ENCODE measurements at regions not wholly inside any gene's neighbourhood (a gene's known extent, or its start where the extent isn't known, plus 50 kb on each side); places are given as distances from the start of the nearest gene placed in this dataset.

- H3K4me3 ChIP-seq (ENCODE audit: low read length): peak overlapping the region; percentile 8
- no peak overlapping the region for H2AFZ ChIP-seq (ENCODE audit: low read depth, low read length)
- no peaks in the 10 kb centered on the region for H3K36me3 ChIP-seq (ENCODE audit: insufficient read depth, low read length)
- H3K79me2 ChIP-seq (replicated peaks; ENCODE audit: insufficient read depth, low read length): no peaks in the 10 kb centered on the region
- no peak overlapping the region for H3K9ac ChIP-seq (ENCODE audit: low read length)
- H3K9me3 ChIP-seq (ENCODE audit: low read length): no peaks in the 10 kb centered on the region
- H3K4me2 ChIP-seq (ENCODE audit: low read length): peak overlapping the region; percentile 49
- H3F3A ChIP-seq (ENCODE audit: insufficient read depth, low read length, poor library complexity, severe bottlenecking): no peaks in the 10 kb centered on the region
- no peak for TF ChIP-seq RAD21 (conservative IDR thresholded peaks at IDR 0.05)
- TF ChIP-seq EZH2 (IDR thresholded peaks at IDR 0.05; ENCODE audit: borderline replicate concordance, insufficient read depth, low read length, poor library complexity, severe bottlenecking): no peak
- TF ChIP-seq SMC3 (conservative IDR thresholded peaks at IDR 0.05; ENCODE audit: poor library complexity): no peak
- TF ChIP-seq MXI1 (conservative IDR thresholded peaks at IDR 0.05; ENCODE audit: poor library complexity, severe bottlenecking): no peak
- TF ChIP-seq POLR2AphosphoS5 (IDR thresholded peaks at IDR 0.05): no peak
- no peak for TF ChIP-seq REST (IDR thresholded peaks at IDR 0.05; ENCODE audit: borderline replicate concordance)
- TF ChIP-seq TAF1 (IDR thresholded peaks at IDR 0.05; ENCODE audit: low read depth): no peak
- no peaks in the 10 kb centered on the region for H4K20me1 ChIP-seq (ENCODE audit: insufficient read depth)
- no peaks in the 10 kb centered on the region for H3K9me2 ChIP-seq (ENCODE audit: insufficient read depth, low read length)
- H3K27me3 ChIP-seq (ENCODE audit: insufficient read depth, low read depth, low read length): no peaks in the 10 kb centered on the region
- no peak overlapping the region for H3K27ac ChIP-seq (ENCODE audit: low read length)
Observed at GRCh38 chr3:187518207-187518606, 150.0 kb downstream of the RTP4 start.

- Histone ChIP-seq H3K9me3 (ENCODE audit: low read length) (no peaks in the 10 kb centered on the region), H3K36me3 (ENCODE audit: insufficient read depth, low read length) (no peaks in the 10 kb centered on the region), H3K27me3 (ENCODE audit: insufficient read depth, low read depth, low read length) (no peaks in the 10 kb centered on the region), H3K79me2 (replicated peaks; ENCODE audit: insufficient read depth, low read length) (no peaks in the 10 kb centered on the region), H4K20me1 (ENCODE audit: insufficient read depth) (no peaks in the 10 kb centered on the region), H3K27ac (ENCODE audit: low read length) (no peak overlapping the region), H3K4me2 (ENCODE audit: low read length) (no peak overlapping the region), H3K4me3 (ENCODE audit: low read length) (no peak overlapping the region), H3F3A (ENCODE audit: insufficient read depth, low read length, poor library complexity, severe bottlenecking) (no peaks in the 10 kb centered on the region), H3K9me2 (ENCODE audit: insufficient read depth, low read length) (no peaks in the 10 kb centered on the region), H2AFZ (ENCODE audit: low read depth, low read length) (no peak overlapping the region), H3K9ac (ENCODE audit: low read length) (no peak overlapping the region)
- TF ChIP-seq TAF1 (IDR thresholded peaks at IDR 0.05; ENCODE audit: low read depth) (no peak), REST (IDR thresholded peaks at IDR 0.05; ENCODE audit: borderline replicate concordance) (no peak), MXI1 (conservative IDR thresholded peaks at IDR 0.05; ENCODE audit: poor library complexity, severe bottlenecking) (no peak), EZH2 (IDR thresholded peaks at IDR 0.05; ENCODE audit: borderline replicate concordance, insufficient read depth, low read length, poor library complexity, severe bottlenecking) (no peak), SMC3 (conservative IDR thresholded peaks at IDR 0.05; ENCODE audit: poor library complexity) (no peak), CTCF (IDR thresholded peaks at IDR 0.05; ENCODE audit: poor library complexity, severe bottlenecking) (no peak), EP300 (conservative IDR thresholded peaks at IDR 0.05; ENCODE audit: poor library complexity, severe bottlenecking) (no peak), POLR2AphosphoS5 (IDR thresholded peaks at IDR 0.05) (no peak), RAD21 (conservative IDR thresholded peaks at IDR 0.05) (no peak)
Observed at GRCh38 chr3:187516446-187517185, 148.4 kb downstream of the RTP4 start.
